ENCODE measurements at regions not wholly inside any gene's neighbourhood (a gene's known extent, or its start where the extent isn't known, plus 50 kb on each side); places are given as distances from the start of the nearest gene placed in this dataset.

- Histone ChIP-seq H3K27ac (replicated peaks) (peak overlapping the region; percentile 86), H3K9me3 (replicated peaks) (no peaks in the 10 kb centered on the region), H3K4me1 (peaks cover 14% of the 10 kb centered on the region), H3K27me3 (ENCODE audit: low read depth) (no peaks in the 10 kb centered on the region), H3K36me3 (no peaks in the 10 kb centered on the region), H3K4me3 (peak overlapping the region; percentile 36)
- intact Hi-C loops (cut with micrococcal nuclease) = no loop called here
- TF ChIP-seq CTCF (IDR thresholded peaks at IDR 0.05; ENCODE audit: borderline replicate concordance) = no peak
- DNase-seq = no peak
Measured at GRCh38 chr6:12584631-12585405, 131.7 kb upstream of the PHACTR1 start.

- H3K9me3 ChIP-seq (replicated peaks) = no peaks in the 10 kb centered on the region
- peaks cover 14% of the 10 kb centered on the region for H3K4me1 ChIP-seq
- intact Hi-C loops (cut with micrococcal nuclease) = no loop called here
- H3K4me3 ChIP-seq = peak overlapping the region; percentile 36
- no peaks in the 10 kb centered on the region for H3K36me3 ChIP-seq
- TF ChIP-seq CTCF (IDR thresholded peaks at IDR 0.05; ENCODE audit: borderline replicate concordance) = no peak
- no peaks in the 10 kb centered on the region for H3K27me3 ChIP-seq (ENCODE audit: low read depth)
- DNase-seq = peak; percentile 24
- peak overlapping the region; percentile 86 for H3K27ac ChIP-seq (replicated peaks)
Measured at GRCh38 chr6:12585497-12585958, 131.0 kb upstream of the PHACTR1 start.

DNA sequence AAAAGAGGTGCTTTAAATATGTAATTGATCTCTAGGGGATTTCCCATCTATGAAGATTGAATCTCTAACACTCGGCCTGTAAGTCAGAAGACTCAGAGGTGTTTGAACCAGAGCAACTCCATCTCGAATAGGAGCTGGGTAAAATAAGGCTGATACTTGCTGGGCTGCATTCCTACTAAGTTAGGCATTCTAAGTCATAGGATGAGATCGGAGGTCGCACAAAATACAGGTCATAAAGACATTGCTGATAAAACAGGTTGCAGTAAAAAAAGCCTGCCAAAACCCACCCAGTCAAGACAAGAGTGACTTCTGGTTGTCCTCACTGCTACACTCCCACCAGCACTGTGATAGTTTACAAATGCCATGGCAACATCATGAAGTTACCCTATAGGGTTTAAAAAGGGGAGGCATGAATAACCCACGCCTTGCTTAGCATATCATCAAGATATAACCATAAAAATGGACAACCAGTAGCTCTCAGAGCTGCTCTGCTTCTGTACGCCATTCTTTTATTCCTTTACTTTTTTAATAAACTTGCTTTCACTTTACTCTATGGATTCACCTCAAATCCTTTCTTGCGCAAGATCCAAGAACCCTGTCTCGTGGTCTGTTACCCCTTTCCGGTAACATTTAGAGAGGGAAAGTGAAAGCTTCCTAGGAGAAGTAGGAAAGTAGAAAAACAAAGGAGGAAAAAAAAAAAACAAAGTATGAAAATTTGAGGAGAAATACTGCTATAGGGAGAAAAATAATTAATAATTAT lies 129.7 kb upstream of the PHACTR1 start:
- no peak overlapping the region for H3K27ac ChIP-seq (replicated peaks)
- DNase-seq = no peak
- no peaks in the 10 kb centered on the region for H3K9me3 ChIP-seq (replicated peaks)

DNA sequence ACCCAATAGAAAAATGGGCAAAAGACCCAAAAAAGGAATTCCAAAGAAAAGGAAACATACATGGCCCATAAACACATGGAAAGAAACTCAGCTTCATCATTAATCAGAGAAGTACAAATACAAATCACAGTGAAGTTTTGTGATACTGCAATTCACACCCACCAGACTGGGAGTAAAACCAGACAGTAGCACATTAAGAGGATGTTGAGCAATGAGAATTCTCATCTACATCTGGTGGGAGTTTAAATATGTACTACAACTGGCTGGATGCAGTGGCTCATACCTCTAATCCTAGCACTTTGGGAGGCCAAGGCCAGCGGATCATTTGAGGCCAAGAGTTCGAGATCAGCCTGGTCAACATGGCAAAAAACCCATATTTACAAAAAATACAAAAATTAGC lies 125.7 kb upstream of the PHACTR1 start:
- DNase-seq = no peak
- H3K36me3 ChIP-seq = no peaks in the 10 kb centered on the region
- intact Hi-C loops (cut with micrococcal nuclease) = no loop called here
- TF ChIP-seq CTCF (IDR thresholded peaks at IDR 0.05; ENCODE audit: borderline replicate concordance) = no peak
- peaks cover 9% of the 10 kb centered on the region for H3K4me1 ChIP-seq
- H3K4me3 ChIP-seq = no peak overlapping the region
- no peak overlapping the region for H3K27ac ChIP-seq (replicated peaks)
- H3K9me3 ChIP-seq (replicated peaks) = no peaks in the 10 kb centered on the region
- H3K27me3 ChIP-seq (ENCODE audit: low read depth) = no peaks in the 10 kb centered on the region

More for the DNA sequence above, 129.7 kb upstream of the PHACTR1 start:
- no peaks in the 10 kb centered on the region for H3K36me3 ChIP-seq
- TF ChIP-seq CTCF (IDR thresholded peaks at IDR 0.05; ENCODE audit: borderline replicate concordance) = no peak
- no peak overlapping the region for H3K4me3 ChIP-seq
- peaks cover 14% of the 10 kb centered on the region for H3K4me1 ChIP-seq
- H3K27me3 ChIP-seq (ENCODE audit: low read depth) = no peaks in the 10 kb centered on the region
- intact Hi-C loops (cut with micrococcal nuclease) = no loop called here

DNA sequence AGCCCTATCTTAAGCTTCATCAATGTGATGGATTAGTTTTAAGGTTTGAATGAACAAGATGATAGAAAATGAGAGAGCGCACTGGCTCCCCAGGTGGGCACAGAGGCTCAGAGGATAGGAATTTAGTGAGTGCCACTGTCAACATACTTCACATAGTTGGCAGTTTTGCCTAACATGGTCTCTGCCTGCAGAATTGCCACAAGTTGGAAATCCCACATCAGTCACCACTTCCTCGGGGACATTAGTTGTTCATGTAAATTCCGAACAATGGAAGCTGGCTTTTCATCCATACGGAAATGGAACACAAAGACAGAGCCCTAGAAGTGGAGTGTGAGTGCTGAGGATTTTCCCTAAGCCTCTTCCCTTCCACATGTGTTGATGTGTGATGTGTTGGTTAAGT lies 123.9 kb upstream of the PHACTR1 start:
- Histone ChIP-seq H3K27ac (replicated peaks) (no peak overlapping the region), H3K9me3 (replicated peaks) (no peaks in the 10 kb centered on the region), H3K36me3 (no peaks in the 10 kb centered on the region), H3K27me3 (ENCODE audit: low read depth) (no peaks in the 10 kb centered on the region), H3K4me3 (no peak overlapping the region), H3K4me1 (peaks cover 8% of the 10 kb centered on the region)
- no peak for DNase-seq
- intact Hi-C loops (cut with micrococcal nuclease) = no loop called here
- TF ChIP-seq CTCF (IDR thresholded peaks at IDR 0.05; ENCODE audit: borderline replicate concordance) = no peak

Measured in left ventricle myocardium inferior (tissue), 1 donor.